Activated naive CD4-positive, alpha-beta T cell treated with anti-CD3 and anti-CD28 coated beads, Interleukin-2, amount 50 U/mL, for 72 hours (primary cell): ENCODE measurements at regions not wholly inside any gene's neighbourhood (a gene's known extent, or its start where the extent isn't known, plus 50 kb on each side); places are given as distances from the start of the nearest gene placed in this dataset.
A peak's percentile ranks its signal among the peaks of the same experiment; 100 is the strongest.

ENCODE experiments used
- ATAC-seq, 2 donors: fragments of 150-1000 bp; cut with Tn5 transposase; 2 replicates each; pipeline ENCODE4 v1.10.0; 2021; ENCODE audit warnings: mild to moderate bottlenecking in 2 of 2, moderate library complexity in 2 of 2
- DNase-seq, 2 donors: peaks; one replicate each; pipeline ENCODE4 v3.0.0; 2021 to 2022; ENCODE audit warnings: low spot score in 2 of 2
- H3K27ac Mint-ChIP-seq, 2 donors: one replicate each; pipeline ENCODE4 v1.8.0; 2022; ENCODE audit warnings: mild to moderate bottlenecking in 2 of 2, mixed read lengths in 2 of 2
- H3K36me3 Mint-ChIP-seq, 2 donors: one replicate each; pipeline ENCODE4 v1.8.0; 2022; ENCODE audit warnings: mixed read lengths in 2 of 2
- H3K9me3 Mint-ChIP-seq, 2 donors: one replicate each; pipeline ENCODE4 v1.8.0; 2022; ENCODE audit warnings: mixed read lengths in 2 of 2

GRCh38 chr7:68424658-68425297 lies 1173.5 kb upstream of the AUTS2 start:
- DNase-seq (no peak), ATAC-seq (no peak)
- H3K36me3 Mint-ChIP-seq, result peaks cover 0 to 20% of the 10 kb centered on the region in 2 donors
- H3K27ac Mint-ChIP-seq, result no peak overlapping the region
- H3K9me3 Mint-ChIP-seq, result peaks cover 13 to 20% of the 10 kb centered on the region in 2 donors

- H3K36me3 Mint-ChIP-seq, result peaks cover 0 to 20% of the 10 kb centered on the region in 2 donors
- no peak overlapping the region for H3K27ac Mint-ChIP-seq
- peaks cover 13 to 20% of the 10 kb centered on the region in 2 donors for H3K9me3 Mint-ChIP-seq
- DNase-seq, result no peak
- ATAC-seq, result no peak
Measured at GRCh38 chr7:68425377-68425776, 1172.9 kb upstream of the AUTS2 start.

- DNase-seq (no peak), ATAC-seq (no peak)
- H3K36me3 Mint-ChIP-seq, result peaks cover 0 to 20% of the 10 kb centered on the region in 2 donors
- H3K27ac Mint-ChIP-seq, result no peak overlapping the region
- H3K9me3 Mint-ChIP-seq, result peaks cover 26 to 28% of the 10 kb centered on the region in 2 donors
Measured at GRCh38 chr7:68429411-68430117, 1168.7 kb upstream of the AUTS2 start.

GRCh38 chr7:68432585-68432984 lies 1165.7 kb upstream of the AUTS2 start:
- Mint-ChIP-seq H3K9me3 (peaks cover 29 to 34% of the 10 kb centered on the region in 2 donors), H3K27ac (no peak overlapping the region)
- no peak for ATAC-seq

GRCh38 chr7:68433462-68434070 lies 1164.7 kb upstream of the AUTS2 start:
- H3K36me3 Mint-ChIP-seq, result peaks cover 0 to 23% of the 10 kb centered on the region in 2 donors
- no peak overlapping the region for H3K27ac Mint-ChIP-seq
- H3K9me3 Mint-ChIP-seq, result peaks cover 31 to 35% of the 10 kb centered on the region in 2 donors
- no peak for ATAC-seq
- DNase-seq, result no peak

More at GRCh38 chr7:68432585-68432984, 1165.7 kb upstream of the AUTS2 start:
- peaks cover 0 to 22% of the 10 kb centered on the region in 2 donors for H3K36me3 Mint-ChIP-seq
- no peak for DNase-seq

- Mint-ChIP-seq H3K9me3 (peaks cover 26 to 40% of the 10 kb centered on the region in 2 donors), H3K27ac (no peak overlapping the region), H3K36me3 (peaks cover 0 to 23% of the 10 kb centered on the region in 2 donors)
- ATAC-seq (no peak), DNase-seq (no peak)
Measured at GRCh38 chr7:68434857-68435256, 1163.4 kb upstream of the AUTS2 start.

- Mint-ChIP-seq H3K36me3 (peaks cover 0 to 23% of the 10 kb centered on the region in 2 donors), H3K27ac (no peak overlapping the region), H3K9me3 (peaks cover 19 to 31% of the 10 kb centered on the region in 2 donors)
- DNase-seq, result no peak
- no peak for ATAC-seq
Measured at GRCh38 chr7:68438016-68438415, 1160.3 kb upstream of the AUTS2 start.

- no peak for ATAC-seq
- H3K36me3 Mint-ChIP-seq, result peaks cover 0 to 23% of the 10 kb centered on the region in 2 donors
- no peak overlapping the region for H3K27ac Mint-ChIP-seq
- H3K9me3 Mint-ChIP-seq, result peaks cover 21 to 33% of the 10 kb centered on the region in 2 donors
- no peak for DNase-seq
Measured at GRCh38 chr7:68438811-68439210, 1159.5 kb upstream of the AUTS2 start.

GRCh38 chr7:68439897-68440296 lies 1158.4 kb upstream of the AUTS2 start:
- Mint-ChIP-seq H3K27ac (no peak overlapping the region), H3K9me3 (peaks cover 29 to 37% of the 10 kb centered on the region in 2 donors), H3K36me3 (peaks cover 0 to 23% of the 10 kb centered on the region in 2 donors)
- ATAC-seq (no peak), DNase-seq (no peak)

- H3K9me3 Mint-ChIP-seq, result peaks cover 33 to 42% of the 10 kb centered on the region in 2 donors
- no peak for DNase-seq
- no peak overlapping the region for H3K27ac Mint-ChIP-seq
- ATAC-seq, result peak; percentile 64 to 66
- H3K36me3 Mint-ChIP-seq, result peaks cover 0 to 27% of the 10 kb centered on the region in 2 donors
Measured at GRCh38 chr7:68440866-68441265, 1157.4 kb upstream of the AUTS2 start.

GRCh38 chr7:68441645-68442044 lies 1156.6 kb upstream of the AUTS2 start:
- Mint-ChIP-seq H3K9me3 (peaks cover 35 to 37% of the 10 kb centered on the region in 2 donors), H3K36me3 (peaks cover 0 to 30% of the 10 kb centered on the region in 2 donors), H3K27ac (no peak overlapping the region)
- DNase-seq (no peak), ATAC-seq (no peak)

GRCh38 chr7:68442931-68443631 lies 1155.2 kb upstream of the AUTS2 start:
- Mint-ChIP-seq H3K9me3 (peaks cover 24 to 26% of the 10 kb centered on the region in 2 donors), H3K36me3 (peaks cover 0 to 18% of the 10 kb centered on the region in 2 donors), H3K27ac (no peak overlapping the region)
- DNase-seq (no peak), ATAC-seq (no peak)

- no peak for ATAC-seq
- Mint-ChIP-seq H3K27ac (no peak overlapping the region), H3K9me3 (peaks cover 21 to 28% of the 10 kb centered on the region in 2 donors), H3K36me3 (peaks cover 0 to 9% of the 10 kb centered on the region in 2 donors)
- DNase-seq, result no peak
Measured at GRCh38 chr7:68444042-68444441, 1154.2 kb upstream of the AUTS2 start.

GRCh38 chr7:68444956-68445355 lies 1153.3 kb upstream of the AUTS2 start:
- peaks cover 26 to 36% of the 10 kb centered on the region in 2 donors for H3K9me3 Mint-ChIP-seq
- ATAC-seq (no peak), DNase-seq (no peak)
- peaks cover 0 to 8% of the 10 kb centered on the region in 2 donors for H3K36me3 Mint-ChIP-seq
- H3K27ac Mint-ChIP-seq, result no peak overlapping the region

GRCh38 chr7:68446183-68446582 lies 1152.1 kb upstream of the AUTS2 start:
- peaks cover 0 to 8% of the 10 kb centered on the region in 2 donors for H3K36me3 Mint-ChIP-seq

GRCh38 chr7:68449099-68449498 lies 1149.2 kb upstream of the AUTS2 start:
- ATAC-seq (no peak), DNase-seq (no peak)
- no peak overlapping the region for H3K27ac Mint-ChIP-seq
- peaks cover 26 to 30% of the 10 kb centered on the region in 2 donors for H3K9me3 Mint-ChIP-seq
- peaks cover 4 to 8% of the 10 kb centered on the region in 2 donors for H3K36me3 Mint-ChIP-seq

More at GRCh38 chr7:68446183-68446582, 1152.1 kb upstream of the AUTS2 start:
- DNase-seq (no peak), ATAC-seq (no peak)
- H3K27ac Mint-ChIP-seq, result no peak overlapping the region
- peaks cover 26 to 36% of the 10 kb centered on the region in 2 donors for H3K9me3 Mint-ChIP-seq
